ENCODE measurements at regions not wholly inside any gene's neighbourhood (a gene's known extent, or its start where the extent isn't known, plus 50 kb on each side); places are given as distances from the start of the nearest gene placed in this dataset.

DNA sequence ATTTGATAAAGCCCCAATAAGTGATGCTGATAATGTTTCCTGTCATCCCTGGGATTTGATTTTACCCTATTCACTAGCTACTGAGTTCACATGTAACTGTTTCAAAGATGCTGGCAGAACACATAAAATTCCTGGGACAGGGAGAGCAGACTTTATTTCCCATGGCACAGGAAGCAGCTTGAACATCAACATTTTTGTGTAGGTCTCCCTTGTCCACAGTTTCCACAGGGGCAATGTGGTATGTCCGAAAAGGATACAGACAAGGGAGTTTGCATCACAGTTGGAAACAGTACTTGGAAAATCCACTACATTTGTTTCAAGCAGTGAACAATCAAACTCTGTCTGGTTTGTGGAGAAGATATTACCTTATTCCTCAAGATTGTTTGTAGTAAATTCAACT is 129.2 kb upstream of the KLHL4 start:
- DNase-seq = no peak
- TF ChIP-seq, protein P1, sequence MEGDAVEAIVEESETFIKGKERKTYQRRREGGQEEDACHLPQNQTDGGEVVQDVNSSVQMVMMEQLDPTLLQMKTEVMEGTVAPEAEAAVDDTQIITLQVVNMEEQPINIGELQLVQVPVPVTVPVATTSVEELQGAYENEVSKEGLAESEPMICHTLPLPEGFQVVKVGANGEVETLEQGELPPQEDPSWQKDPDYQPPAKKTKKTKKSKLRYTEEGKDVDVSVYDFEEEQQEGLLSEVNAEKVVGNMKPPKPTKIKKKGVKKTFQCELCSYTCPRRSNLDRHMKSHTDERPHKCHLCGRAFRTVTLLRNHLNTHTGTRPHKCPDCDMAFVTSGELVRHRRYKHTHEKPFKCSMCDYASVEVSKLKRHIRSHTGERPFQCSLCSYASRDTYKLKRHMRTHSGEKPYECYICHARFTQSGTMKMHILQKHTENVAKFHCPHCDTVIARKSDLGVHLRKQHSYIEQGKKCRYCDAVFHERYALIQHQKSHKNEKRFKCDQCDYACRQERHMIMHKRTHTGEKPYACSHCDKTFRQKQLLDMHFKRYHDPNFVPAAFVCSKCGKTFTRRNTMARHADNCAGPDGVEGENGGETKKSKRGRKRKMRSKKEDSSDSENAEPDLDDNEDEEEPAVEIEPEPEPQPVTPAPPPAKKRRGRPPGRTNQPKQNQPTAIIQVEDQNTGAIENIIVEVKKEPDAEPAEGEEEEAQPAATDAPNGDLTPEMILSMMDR (IDR thresholded peaks at IDR 0.05; ENCODE audit: borderline replicate concordance, extremely low read depth, insufficient read depth) = no peak
- intact Hi-C loops (cut with DNase I) = no loop called here
- no peak overlapping the region for H3K27ac ChIP-seq (ENCODE audit: low read depth in 2 of 2, low read length in 2 of 2)
- H3K27me3 ChIP-seq (ENCODE audit: control insufficient read depth, insufficient read depth, low read length) = no peaks in the 10 kb centered on the region
- no peak overlapping the region for H3K9ac ChIP-seq (ENCODE audit: low read length in 3 of 3)
- no peak for FAIRE-seq
- no peaks in the 10 kb centered on the region for H3K9me3 ChIP-seq (ENCODE audit: control insufficient read depth in 2 of 3, insufficient read depth in 1 of 3, low read length in 3 of 3)
- no peak overlapping the region for H3K4me3 ChIP-seq (ENCODE audit: low read length in 3 of 3)
- H3K4me1 ChIP-seq (ENCODE audit: control insufficient read depth in 2 of 3, insufficient read depth in 2 of 3, low read depth in 1 of 3, low read length in 3 of 3) = no peaks in the 10 kb centered on the region
- H3K36me3 ChIP-seq (ENCODE audit: control insufficient read depth in 2 of 3, insufficient read depth in 3 of 3, low read length in 3 of 3) = no peaks in the 10 kb centered on the region

DNA sequence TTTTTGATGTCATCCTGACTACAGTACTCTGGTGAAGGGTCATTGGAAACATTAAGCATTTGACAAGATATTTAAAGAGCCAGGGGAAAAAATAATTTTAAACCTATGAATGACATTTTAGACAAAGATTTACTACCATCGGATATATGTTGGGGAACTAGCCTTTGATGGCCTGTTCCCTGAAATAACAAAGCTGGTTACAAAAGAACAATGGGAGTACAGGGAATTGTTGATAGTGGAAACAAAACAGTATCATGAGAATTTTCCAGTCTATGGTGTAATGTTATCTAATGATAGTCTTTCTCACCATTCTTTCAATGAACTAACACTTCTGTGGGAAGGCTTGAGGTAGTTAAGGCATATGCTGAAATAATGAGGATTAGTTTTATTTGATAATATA is 125.9 kb upstream of the KLHL4 start:
- Histone ChIP-seq H3K27ac (ENCODE audit: low read depth in 2 of 2, low read length in 2 of 2) (no peak overlapping the region), H3K4me3 (ENCODE audit: low read length in 3 of 3) (no peak overlapping the region), H3K4me1 (ENCODE audit: control insufficient read depth in 2 of 3, insufficient read depth in 2 of 3, low read depth in 1 of 3, low read length in 3 of 3) (no peaks in the 10 kb centered on the region), H3K9ac (ENCODE audit: low read length in 3 of 3) (no peak overlapping the region), H3K9me3 (ENCODE audit: control insufficient read depth in 2 of 3, insufficient read depth in 1 of 3, low read length in 3 of 3) (no peaks in the 10 kb centered on the region), H3K36me3 (ENCODE audit: control insufficient read depth in 2 of 3, insufficient read depth in 3 of 3, low read length in 3 of 3) (no peaks in the 10 kb centered on the region), H3K27me3 (ENCODE audit: control insufficient read depth, insufficient read depth, low read length) (no peaks in the 10 kb centered on the region)
- DNase-seq (peak in 1 of 5 donors; percentile 17), FAIRE-seq (no peak)
- intact Hi-C loops (cut with DNase I) = no loop called here
- TF ChIP-seq, protein P1 (IDR thresholded peaks at IDR 0.05; ENCODE audit: borderline replicate concordance, extremely low read depth, insufficient read depth) = no peak

DNA sequence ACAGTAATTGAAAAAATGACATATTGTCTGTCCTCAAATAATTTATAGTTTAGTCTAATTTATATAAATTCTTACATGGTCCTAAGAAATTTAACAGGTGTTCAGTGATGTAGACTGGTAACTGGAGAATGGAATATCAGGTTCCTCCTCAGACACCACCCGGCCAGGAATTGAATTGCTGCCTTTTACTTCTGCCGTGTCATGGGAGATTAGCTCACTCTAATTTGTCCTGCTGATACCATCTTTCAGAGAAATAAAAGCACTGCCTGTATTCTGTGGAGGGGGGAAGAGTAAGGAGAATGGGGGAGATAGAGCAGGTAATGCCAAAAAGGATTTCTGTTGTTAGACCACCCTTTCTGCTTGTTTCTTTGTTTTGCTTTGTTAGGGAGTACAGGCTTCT is 125.2 kb upstream of the KLHL4 start:
- Histone ChIP-seq H3K9me3 (ENCODE audit: control insufficient read depth in 2 of 3, insufficient read depth in 1 of 3, low read length in 3 of 3) (no peaks in the 10 kb centered on the region), H3K9ac (ENCODE audit: low read length in 3 of 3) (no peak overlapping the region), H3K4me1 (ENCODE audit: control insufficient read depth in 2 of 3, insufficient read depth in 2 of 3, low read depth in 1 of 3, low read length in 3 of 3) (no peaks in the 10 kb centered on the region), H3K36me3 (ENCODE audit: control insufficient read depth in 2 of 3, insufficient read depth in 3 of 3, low read length in 3 of 3) (no peaks in the 10 kb centered on the region), H3K27me3 (ENCODE audit: control insufficient read depth, insufficient read depth, low read length) (no peaks in the 10 kb centered on the region), H3K27ac (ENCODE audit: low read depth in 2 of 2, low read length in 2 of 2) (no peak overlapping the region), H3K4me3 (ENCODE audit: low read length in 3 of 3) (no peak overlapping the region)
- TF ChIP-seq, protein P1 (IDR thresholded peaks at IDR 0.05; ENCODE audit: borderline replicate concordance, extremely low read depth, insufficient read depth) = no peak
- intact Hi-C loops (cut with DNase I) = no loop called here
- FAIRE-seq (no peak), DNase-seq (peak in 1 of 5 donors; percentile 29)
